Prostate gland (tissue), 2 donors: ENCODE measurements at regions not wholly inside any gene's neighbourhood (a gene's known extent, or its start where the extent isn't known, plus 50 kb on each side); places are given as distances from the start of the nearest gene placed in this dataset.

Source experiments
- CTCF ChIP-seq, 4 experiments: fragments of 200-600 bp in 2 of 4; fragments of 450-650 bp in 2 of 4; sonication (generic) in 2 of 4; IDR thresholded peaks; 1 replicate in 3 of 4; 2 replicates in 1 of 4; pipeline ENCODE4 v1.5.1; 2016 to 2019; ENCODE audit warnings: antibody characterized with exemption in 4 of 4, mild to moderate bottlenecking in 2 of 4, moderate library complexity in 2 of 4
- POLR2AphosphoS5 ChIP-seq: sonication (generic); formaldehyde crosslinking; IDR thresholded peaks from one replicate; pipeline ENCODE4 v1.6.1; 2017; ENCODE audit warnings: antibody characterized with exemption

- TF ChIP-seq CTCF (IDR thresholded peaks at IDR 0.05), result no peak
- TF ChIP-seq POLR2AphosphoS5, result no peak
These were observed 179.3 kb downstream of the ENC1 start for GRCh38 chr5:74461251-74461650.
